ENCODE measurements at regions not wholly inside any gene's neighbourhood (a gene's known extent, or its start where the extent isn't known, plus 50 kb on each side); places are given as distances from the start of the nearest gene placed in this dataset.

- DNase-seq (ENCODE audit: low spot score): no peak
- H3K4me1 Mint-ChIP-seq (ENCODE audit: low read depth): no peaks in the 10 kb centered on the region
- H3K4me3 Mint-ChIP-seq (ENCODE audit: low read depth): no peak overlapping the region
- peaks cover 5% of the 10 kb centered on the region for H3K27me3 Mint-ChIP-seq (ENCODE audit: low read depth)
- H3K9me3 Mint-ChIP-seq: no peaks in the 10 kb centered on the region
- intact Hi-C loops (cut with micrococcal nuclease): no loop called here
- H3K36me3 Mint-ChIP-seq (ENCODE audit: low read depth): no peaks in the 10 kb centered on the region
- no peak overlapping the region for H3K27ac Mint-ChIP-seq
These were observed 61.8 kb upstream of the MAMDC2 start for GRCh38 chr9:69981686-69982445.

GRCh38 chr9:69984831-69985230 lies 58.8 kb upstream of the MAMDC2 start:
- Mint-ChIP-seq H3K4me3 (ENCODE audit: low read depth) (no peak overlapping the region), H3K27ac (no peak overlapping the region), H3K4me1 (ENCODE audit: low read depth) (no peaks in the 10 kb centered on the region), H3K9me3 (no peaks in the 10 kb centered on the region), H3K36me3 (ENCODE audit: low read depth) (no peaks in the 10 kb centered on the region), H3K27me3 (ENCODE audit: low read depth) (no peaks in the 10 kb centered on the region)
- intact Hi-C loops (cut with micrococcal nuclease): no loop called here
- no peak for DNase-seq (ENCODE audit: low spot score)

GRCh38 chr9:69985971-69986370 lies 57.7 kb upstream of the MAMDC2 start:
- H3K27ac Mint-ChIP-seq: no peak overlapping the region
- no peaks in the 10 kb centered on the region for H3K9me3 Mint-ChIP-seq
- no peaks in the 10 kb centered on the region for H3K36me3 Mint-ChIP-seq (ENCODE audit: low read depth)
- no peak for DNase-seq (ENCODE audit: low spot score)
- no peak overlapping the region for H3K4me3 Mint-ChIP-seq (ENCODE audit: low read depth)
- H3K4me1 Mint-ChIP-seq (ENCODE audit: low read depth): no peaks in the 10 kb centered on the region
- intact Hi-C loops (cut with micrococcal nuclease): no loop called here
- H3K27me3 Mint-ChIP-seq (ENCODE audit: low read depth): no peaks in the 10 kb centered on the region

GRCh38 chr9:69986970-69987369 lies 56.7 kb upstream of the MAMDC2 start:
- Mint-ChIP-seq H3K27me3 (ENCODE audit: low read depth) (no peaks in the 10 kb centered on the region), H3K9me3 (no peaks in the 10 kb centered on the region), H3K4me1 (ENCODE audit: low read depth) (no peaks in the 10 kb centered on the region), H3K27ac (no peak overlapping the region), H3K36me3 (ENCODE audit: low read depth) (no peaks in the 10 kb centered on the region), H3K4me3 (ENCODE audit: low read depth) (no peak overlapping the region)
- no peak for DNase-seq (ENCODE audit: low spot score)
- intact Hi-C loops (cut with micrococcal nuclease): no loop called here

GRCh38 chr9:69987457-69987856 lies 56.2 kb upstream of the MAMDC2 start:
- H3K9me3 Mint-ChIP-seq: no peaks in the 10 kb centered on the region
- intact Hi-C loops (cut with micrococcal nuclease): no loop called here
- H3K4me1 Mint-ChIP-seq (ENCODE audit: low read depth): no peaks in the 10 kb centered on the region
- H3K27ac Mint-ChIP-seq: no peak overlapping the region
- H3K27me3 Mint-ChIP-seq (ENCODE audit: low read depth): no peaks in the 10 kb centered on the region
- no peak for DNase-seq (ENCODE audit: low spot score)
- H3K36me3 Mint-ChIP-seq (ENCODE audit: low read depth): no peaks in the 10 kb centered on the region
- H3K4me3 Mint-ChIP-seq (ENCODE audit: low read depth): no peak overlapping the region

- H3K9me3 Mint-ChIP-seq: no peaks in the 10 kb centered on the region
- H3K4me1 Mint-ChIP-seq (ENCODE audit: low read depth): no peaks in the 10 kb centered on the region
- no peak overlapping the region for H3K4me3 Mint-ChIP-seq (ENCODE audit: low read depth)
- H3K27me3 Mint-ChIP-seq (ENCODE audit: low read depth): peaks cover 7% of the 10 kb centered on the region
- DNase-seq (ENCODE audit: low spot score): no peak
- H3K27ac Mint-ChIP-seq: no peak overlapping the region
- intact Hi-C loops (cut with micrococcal nuclease): no loop called here
- H3K36me3 Mint-ChIP-seq (ENCODE audit: low read depth): no peaks in the 10 kb centered on the region
These were observed 50.5 kb upstream of the MAMDC2 start for GRCh38 chr9:69993110-69993509.

Data from activated T-helper 2 cell treated with anti-CD3 and anti-CD28 coated beads, Interferon-gamma antibody, Interleukin-2, Interleukin-4, amounts not matched to agents 10 μg/mL and 5 μg/mL and 100 μg/mL, durations not matched to agents 14 hours and 24 hours and 36 hours (primary cell).